GM21576 (cell line): ENCODE measurements at regions not wholly inside any gene's neighbourhood (a gene's known extent, or its start where the extent isn't known, plus 50 kb on each side); places are given as distances from the start of the nearest gene placed in this dataset.
"Not testable (repeated sequence)": the region's sequence is repeated elsewhere in the genome, so short reads cannot be mapped to it uniquely, and the experiment has no call there.

Experiments
- ATAC-seq: cut with Tn5 transposase; IDR thresholded peaks from one replicate; pipeline ENCODE4 v1.9.1; 2021; ENCODE audit warnings: mild to moderate bottlenecking, moderate library complexity; ENCODE audit not compliant: unreplicated experiment

- no peak for ATAC-seq
These were observed 102.6 kb upstream of the BNIP2 start for GRCh38 chr15:59791755-59792154.

GRCh38 chr15:59791079-59791478 lies 102.0 kb upstream of the BNIP2 start:
- ATAC-seq, result no peak

- ATAC-seq, result not testable (repeated sequence)
These were observed 97.3 kb upstream of the BNIP2 start for GRCh38 chr15:59786466-59786865.

- not testable (repeated sequence) for ATAC-seq
These were observed 96.9 kb upstream of the BNIP2 start for GRCh38 chr15:59785981-59786380.

GRCh38 chr15:59783774-59784520 lies 94.8 kb upstream of the BNIP2 start:
- not testable (repeated sequence) for ATAC-seq

GRCh38 chr15:59779110-59779509 lies 90.0 kb upstream of the BNIP2 start:
- no peak for ATAC-seq

- ATAC-seq, result no peak
These were observed 75.7 kb upstream of the BNIP2 start for GRCh38 chr15:59764775-59765174.

- no peak for ATAC-seq
These were observed 73.4 kb upstream of the BNIP2 start for GRCh38 chr15:59762558-59762957.

GRCh38 chr15:59760256-59760655 lies 71.1 kb upstream of the BNIP2 start:
- ATAC-seq, result not testable (repeated sequence)

- no peak for ATAC-seq
These were observed 62.7 kb upstream of the BNIP2 start for GRCh38 chr15:59751552-59752413.

GRCh38 chr15:59746777-59747176 lies 57.7 kb upstream of the BNIP2 start:
- no peak for ATAC-seq

- ATAC-seq, result no peak
These were observed 52.3 kb upstream of the BNIP2 start for GRCh38 chr15:59741274-59741906.

- no peak for ATAC-seq
These were observed 50.6 kb upstream of the BNIP2 start for GRCh38 chr15:59739557-59740186.
